Muscle layer of colon (tissue), 2 donors: ENCODE measurements at regions not wholly inside any gene's neighbourhood (a gene's known extent, or its start where the extent isn't known, plus 50 kb on each side); places are given as distances from the start of the nearest gene placed in this dataset.

Experiments
- H3K27ac ChIP-seq: one replicate; pipeline ENCODE4 v1.7.0; 2013; ENCODE audit warnings: low read depth, mild to moderate bottlenecking, low read length, moderate library complexity
- H3K27me3 ChIP-seq, 2 donors: one replicate each; pipeline ENCODE4 v1.7.0; 2013; ENCODE audit warnings: low read length in 2 of 2, mild to moderate bottlenecking in 2 of 2; ENCODE audit not compliant: insufficient read depth in 2 of 2, control insufficient read depth in 1 of 2
- H3K36me3 ChIP-seq: one replicate; pipeline ENCODE4 v1.7.0; 2013; ENCODE audit warnings: mild to moderate bottlenecking, low read length; ENCODE audit not compliant: insufficient read depth
- H3K4me1 ChIP-seq: one replicate; pipeline ENCODE4 v1.7.0; 2013; ENCODE audit warnings: mild to moderate bottlenecking, low read length; ENCODE audit not compliant: insufficient read depth
- H3K4me3 ChIP-seq, 2 donors: one replicate each; pipeline ENCODE4 v1.7.0; 2013; ENCODE audit warnings: low read length in 2 of 2, low read depth in 1 of 2, mild to moderate bottlenecking in 1 of 2, moderate library complexity in 1 of 2
- H3K9ac ChIP-seq: one replicate; pipeline ENCODE4 v1.7.0; 2013; ENCODE audit warnings: low read length
- H3K9me3 ChIP-seq: one replicate; pipeline ENCODE4 v1.7.0; 2013; ENCODE audit warnings: mild to moderate bottlenecking, low read length
- donor health status: abdominal sarcoma.
- donor health status: Adenocarcinoma of cecum.

GRCh38 chr6:76701610-76702009, 629.1 kb upstream of the IMPG1 start:
- H3K27ac ChIP-seq = no peak overlapping the region
- H3K4me3 ChIP-seq = no peak overlapping the region
- no peaks in the 10 kb centered on the region for H3K4me1 ChIP-seq
- H3K9ac ChIP-seq = no peak overlapping the region
- H3K27me3 ChIP-seq = no peaks in the 10 kb centered on the region
- H3K36me3 ChIP-seq = no peaks in the 10 kb centered on the region
- no peaks in the 10 kb centered on the region for H3K9me3 ChIP-seq

GRCh38 chr6:76697585-76697984, 625.1 kb upstream of the IMPG1 start:
- Histone ChIP-seq H3K27ac (no peak overlapping the region), H3K9me3 (no peaks in the 10 kb centered on the region), H3K36me3 (no peaks in the 10 kb centered on the region), H3K4me3 (no peak overlapping the region), H3K27me3 (no peaks in the 10 kb centered on the region), H3K9ac (no peak overlapping the region), H3K4me1 (no peaks in the 10 kb centered on the region)

GRCh38 chr6:76694795-76695194, 622.3 kb upstream of the IMPG1 start:
- Histone ChIP-seq H3K27me3 (no peaks in the 10 kb centered on the region), H3K36me3 (no peaks in the 10 kb centered on the region), H3K9ac (no peak overlapping the region), H3K4me1 (no peaks in the 10 kb centered on the region), H3K4me3 (no peak overlapping the region), H3K9me3 (no peaks in the 10 kb centered on the region), H3K27ac (no peak overlapping the region)

- Histone ChIP-seq H3K27me3 (no peaks in the 10 kb centered on the region), H3K4me3 (no peak overlapping the region), H3K9ac (no peak overlapping the region), H3K4me1 (no peaks in the 10 kb centered on the region), H3K9me3 (no peaks in the 10 kb centered on the region), H3K36me3 (no peaks in the 10 kb centered on the region), H3K27ac (no peak overlapping the region)
These were observed 612.4 kb upstream of the IMPG1 start for GRCh38 chr6:76684875-76685274.

- Histone ChIP-seq H3K4me3 (no peak overlapping the region), H3K9me3 (no peaks in the 10 kb centered on the region), H3K9ac (no peak overlapping the region), H3K27ac (no peak overlapping the region), H3K27me3 (no peaks in the 10 kb centered on the region), H3K36me3 (no peaks in the 10 kb centered on the region), H3K4me1 (no peaks in the 10 kb centered on the region)
These were observed 611.5 kb upstream of the IMPG1 start for GRCh38 chr6:76683985-76684384.

DNA sequence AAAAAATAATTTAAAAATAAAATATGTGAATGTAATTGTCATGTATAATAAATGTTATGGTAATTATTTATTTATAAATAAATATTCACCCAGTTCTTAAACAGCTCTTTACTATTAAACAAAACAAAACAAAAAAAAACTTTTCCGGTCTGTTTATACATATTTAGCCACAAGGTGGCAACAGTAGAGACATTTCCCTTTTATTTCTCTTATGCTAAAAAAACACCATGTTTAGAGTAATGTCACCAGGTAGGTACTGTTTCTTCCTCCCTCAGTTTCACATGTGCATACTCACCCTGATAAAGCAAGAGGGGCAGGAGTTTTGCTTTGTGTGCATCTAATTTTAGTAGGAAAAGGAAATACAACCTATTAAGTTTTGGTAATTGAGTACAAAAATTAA, 610.4 kb upstream of the IMPG1 start:
- no peak overlapping the region for H3K4me3 ChIP-seq

DNA sequence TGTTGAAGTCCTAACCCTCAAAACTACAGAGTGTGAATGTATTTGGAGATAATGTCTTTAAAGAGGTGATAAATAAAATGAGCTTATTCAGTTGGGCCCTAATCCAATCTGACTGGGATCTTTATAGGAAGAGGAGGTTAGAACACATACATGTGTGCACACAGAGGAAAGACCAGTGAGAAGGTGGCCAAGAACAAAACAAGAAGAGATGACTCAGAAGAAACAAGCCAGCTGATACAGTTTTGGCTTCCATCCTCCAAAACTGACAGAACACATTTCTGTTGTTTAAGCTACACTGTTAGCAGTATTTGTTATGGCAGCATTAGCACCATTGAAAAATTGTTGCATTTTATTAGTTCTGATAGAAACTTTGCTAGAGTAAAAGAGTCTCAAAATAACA, 609.3 kb upstream of the IMPG1 start:
- Histone ChIP-seq H3K27ac (no peak overlapping the region), H3K27me3 (no peaks in the 10 kb centered on the region), H3K4me3 (no peak overlapping the region), H3K4me1 (no peaks in the 10 kb centered on the region), H3K36me3 (no peaks in the 10 kb centered on the region), H3K9me3 (no peaks in the 10 kb centered on the region), H3K9ac (no peak overlapping the region)

More for the DNA sequence above, 610.4 kb upstream of the IMPG1 start:
- Histone ChIP-seq H3K36me3 (no peaks in the 10 kb centered on the region), H3K9me3 (no peaks in the 10 kb centered on the region), H3K27ac (no peak overlapping the region), H3K27me3 (no peaks in the 10 kb centered on the region), H3K4me1 (no peaks in the 10 kb centered on the region), H3K9ac (no peak overlapping the region)

DNA sequence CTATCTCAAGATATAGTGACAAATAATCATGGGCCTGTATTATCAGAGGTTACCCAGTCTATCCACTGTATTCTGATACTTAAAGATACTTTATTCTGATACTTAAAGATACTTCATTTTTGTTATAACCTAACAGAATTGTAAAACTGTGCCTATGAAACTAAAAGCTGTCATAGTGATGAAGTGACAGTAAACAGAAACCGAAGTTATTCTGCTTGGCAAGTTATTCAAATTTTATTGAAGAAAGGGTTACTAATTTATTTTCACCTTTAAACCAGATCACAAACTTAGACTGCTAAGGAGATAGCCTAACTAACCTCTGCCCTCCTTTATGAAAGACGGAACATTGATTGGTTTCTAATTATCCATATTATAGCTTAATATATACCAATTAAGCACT, 604.6 kb upstream of the IMPG1 start:
- Histone ChIP-seq H3K4me3 (no peak overlapping the region), H3K9ac (no peak overlapping the region), H3K4me1 (no peaks in the 10 kb centered on the region), H3K9me3 (no peaks in the 10 kb centered on the region), H3K27me3 (no peaks in the 10 kb centered on the region), H3K36me3 (no peaks in the 10 kb centered on the region), H3K27ac (no peak overlapping the region)

- no peak overlapping the region for H3K9ac ChIP-seq
- no peaks in the 10 kb centered on the region for H3K36me3 ChIP-seq
- H3K4me1 ChIP-seq = no peaks in the 10 kb centered on the region
- no peaks in the 10 kb centered on the region for H3K9me3 ChIP-seq
- no peak overlapping the region for H3K4me3 ChIP-seq
- H3K27me3 ChIP-seq = no peaks in the 10 kb centered on the region
- no peak overlapping the region for H3K27ac ChIP-seq
These were observed 599.3 kb upstream of the IMPG1 start for GRCh38 chr6:76671751-76672150.

- no peak overlapping the region for H3K9ac ChIP-seq
- H3K4me3 ChIP-seq = no peak overlapping the region
- H3K27ac ChIP-seq = no peak overlapping the region
- no peaks in the 10 kb centered on the region for H3K9me3 ChIP-seq
- no peaks in the 10 kb centered on the region for H3K27me3 ChIP-seq
- no peaks in the 10 kb centered on the region for H3K36me3 ChIP-seq
- H3K4me1 ChIP-seq = no peaks in the 10 kb centered on the region
These were observed 571.8 kb upstream of the IMPG1 start for GRCh38 chr6:76644231-76644630.

DNA sequence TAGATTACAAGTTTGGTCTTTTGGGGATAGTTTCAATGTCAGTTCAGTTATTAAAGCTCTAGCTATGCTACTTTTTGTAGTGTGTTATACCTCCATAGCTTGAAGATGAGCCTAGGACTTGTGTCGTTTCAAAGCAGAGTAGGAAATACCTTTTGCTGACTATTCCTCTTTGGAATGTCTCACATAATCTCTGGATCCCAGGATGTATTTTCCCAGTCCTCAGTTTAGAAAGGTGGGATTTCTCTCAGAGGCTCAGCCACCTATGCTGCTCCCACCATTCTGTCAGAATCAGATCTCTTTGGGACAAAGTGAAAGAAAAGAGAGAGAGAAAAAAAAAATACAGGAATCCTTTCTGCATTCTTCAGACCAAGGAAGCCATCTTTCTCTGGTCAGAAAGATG, 567.5 kb upstream of the IMPG1 start:
- Histone ChIP-seq H3K9ac (no peak overlapping the region), H3K9me3 (no peaks in the 10 kb centered on the region), H3K27ac (no peak overlapping the region), H3K4me3 (no peak overlapping the region), H3K27me3 (no peaks in the 10 kb centered on the region), H3K4me1 (no peaks in the 10 kb centered on the region), H3K36me3 (no peaks in the 10 kb centered on the region)

GRCh38 chr6:76634695-76635094, 562.2 kb upstream of the IMPG1 start:
- Histone ChIP-seq H3K4me3 (no peak overlapping the region), H3K4me1 (no peaks in the 10 kb centered on the region), H3K9me3 (no peaks in the 10 kb centered on the region), H3K27ac (no peak overlapping the region), H3K9ac (no peak overlapping the region), H3K27me3 (no peaks in the 10 kb centered on the region), H3K36me3 (no peaks in the 10 kb centered on the region)
